H9 (cell line): ENCODE measurements at regions not wholly inside any gene's neighbourhood (a gene's known extent, or its start where the extent isn't known, plus 50 kb on each side); places are given as distances from the start of the nearest gene placed in this dataset.

Experiments
- DNase-seq: peaks from one replicate; pipeline ENCODE4 v3.0.0-alpha.2; 2017
- H2AFZ ChIP-seq: one replicate; pipeline ENCODE4 v1.6.1; 2013; ENCODE audit warnings: mild to moderate bottlenecking, low read length, control low read depth, moderate library complexity
- H2AK5ac ChIP-seq: 2 replicates; pipeline ENCODE4 v1.6.1; 2013; ENCODE audit warnings: low read length, control low read depth, mixed read lengths; ENCODE audit not compliant: insufficient read length
- H2BK120ac ChIP-seq: one replicate; pipeline ENCODE4 v1.6.1; 2013; ENCODE audit warnings: low read depth, mild to moderate bottlenecking, low read length, control low read depth, inconsistent platforms; ENCODE audit not compliant: poor library complexity, severe bottlenecking
- H2BK12ac ChIP-seq: 2 replicates; pipeline ENCODE4 v1.6.1; 2013; ENCODE audit warnings: low read length, control low read depth, mixed read lengths, low read depth; ENCODE audit not compliant: insufficient read length
- H2BK15ac ChIP-seq: 2 replicates; pipeline ENCODE4 v1.6.1; 2013; ENCODE audit warnings: low read depth, low read length, control low read depth
- H2BK20ac ChIP-seq: one replicate; pipeline ENCODE4 v1.6.1; 2013; ENCODE audit warnings: low read depth, mild to moderate bottlenecking, low read length, control low read depth, inconsistent platforms; ENCODE audit not compliant: poor library complexity, severe bottlenecking
- H2BK5ac ChIP-seq: 2 replicates; pipeline ENCODE4 v1.6.1; 2013; ENCODE audit warnings: low read length, control low read depth, mixed read lengths; ENCODE audit not compliant: insufficient read length
- H3K14ac ChIP-seq: 2 replicates; pipeline ENCODE4 v1.6.1; 2013; ENCODE audit warnings: low read length, control low read depth; ENCODE audit not compliant: insufficient read depth
- H3K18ac ChIP-seq: 2 replicates; pipeline ENCODE4 v1.6.1; 2013; ENCODE audit warnings: low read depth, mild to moderate bottlenecking, mixed read lengths, low read length, control low read depth; ENCODE audit not compliant: insufficient read length
- H3K23ac ChIP-seq: 2 replicates; pipeline ENCODE4 v1.6.1; 2013; ENCODE audit warnings: low read length, control low read depth, mixed read lengths, low read depth; ENCODE audit not compliant: insufficient read length
- H3K23me2 ChIP-seq: 2 replicates; pipeline ENCODE4 v1.6.1; 2013; ENCODE audit warnings: low read depth, mild to moderate bottlenecking, mixed read lengths, low read length, control low read depth; ENCODE audit not compliant: insufficient read length, poor library complexity, severe bottlenecking
- H3K27ac ChIP-seq: 2 replicates; pipeline ENCODE4 v1.5.1; 2013; ENCODE audit warnings: low read length, control low read depth, mixed read lengths, low read depth; ENCODE audit not compliant: insufficient read length
- H3K27me3 ChIP-seq: 2 replicates; pipeline ENCODE4 v1.6.1; 2013; ENCODE audit warnings: low read length, control low read depth, inconsistent platforms; ENCODE audit not compliant: insufficient read depth
- H3K4ac ChIP-seq: 2 replicates; pipeline ENCODE4 v1.6.1; 2013; ENCODE audit warnings: low read depth, mild to moderate bottlenecking, control low read depth, inconsistent platforms, low read length, moderate library complexity
- H3K4me1 ChIP-seq: 2 replicates; pipeline ENCODE4 v1.6.1; 2013; ENCODE audit warnings: low read length, control low read depth, inconsistent platforms; ENCODE audit not compliant: insufficient read depth
- H3K4me2 ChIP-seq: 2 replicates; pipeline ENCODE4 v1.6.1; 2013; ENCODE audit warnings: low read length, control low read depth, mixed read lengths; ENCODE audit not compliant: insufficient read length, insufficient read depth
- H3K56ac ChIP-seq: 2 replicates; pipeline ENCODE4 v1.6.1; 2013; ENCODE audit warnings: low read depth, mild to moderate bottlenecking, mixed read lengths, low read length, control low read depth; ENCODE audit not compliant: insufficient read length
- H3K79me1 ChIP-seq: 2 replicates; pipeline ENCODE4 v1.6.1; 2013; ENCODE audit warnings: low read depth, mild to moderate bottlenecking, moderate library complexity, low read length, control low read depth, inconsistent platforms; ENCODE audit not compliant: insufficient read depth, poor library complexity, severe bottlenecking
- H3K79me2 ChIP-seq: 2 replicates; pipeline ENCODE4 v1.6.1; 2013; ENCODE audit warnings: low read length, control low read depth, inconsistent platforms; ENCODE audit not compliant: insufficient read depth
- H3K9ac ChIP-seq: 2 replicates; pipeline ENCODE4 v1.6.1; 2013; ENCODE audit warnings: low read length, control low read depth, mixed read lengths; ENCODE audit not compliant: insufficient read length; ENCODE audit errors: extremely low read depth
- H3K9me3 ChIP-seq: one replicate; pipeline ENCODE4 v1.6.1; 2013; ENCODE audit warnings: low read depth, low read length, inconsistent platforms; ENCODE audit not compliant: control insufficient read depth
- H3T11ph ChIP-seq: one replicate; pipeline ENCODE4 v1.6.1; 2013; ENCODE audit warnings: mild to moderate bottlenecking, low read length, control low read depth, inconsistent platforms
- H4K20me1 ChIP-seq: one replicate; pipeline ENCODE4 v1.6.1; 2013; ENCODE audit not compliant: control insufficient read depth, insufficient read length, insufficient read depth
- H4K5ac ChIP-seq: 2 replicates; pipeline ENCODE4 v1.6.1; 2013; ENCODE audit warnings: low read depth, mild to moderate bottlenecking, mixed read lengths, low read length, control low read depth; ENCODE audit not compliant: insufficient read length
- H4K8ac ChIP-seq: replicated peaks from 2 replicates; pipeline ENCODE4 v1.6.1; 2013; ENCODE audit warnings: low read length, control low read depth, mixed read lengths, low read depth; ENCODE audit not compliant: insufficient read length
- H4K91ac ChIP-seq: 2 replicates; pipeline ENCODE4 v1.6.1; 2013; ENCODE audit warnings: low read depth, mild to moderate bottlenecking, moderate library complexity, mixed read lengths, low read length, control low read depth; ENCODE audit not compliant: insufficient read length
- H3K27ac Mint-ChIP-seq, 3 experiments: 2 replicates in 2 of 3; 3 replicates in 1 of 3; pipeline ENCODE4 v1.8.0; 2020 to 2021; ENCODE audit warnings: mixed read lengths in 3 of 3, mild to moderate bottlenecking in 1 of 3, moderate library complexity in 1 of 3
- H3K27me3 Mint-ChIP-seq: 2 replicates; pipeline ENCODE4 v1.8.0; 2021; ENCODE audit warnings: low read depth, mild to moderate bottlenecking, moderate library complexity, mixed read lengths
- H3K36me3 Mint-ChIP-seq, 3 experiments: 2 replicates in 2 of 3; 3 replicates in 1 of 3; pipeline ENCODE4 v1.8.0; 2020 to 2021; ENCODE audit warnings: low read depth in 3 of 3, mixed read lengths in 3 of 3; ENCODE audit not compliant: insufficient read depth in 1 of 3
- H3K4me1 Mint-ChIP-seq, 2 experiments: 2 replicates each; pipeline ENCODE4 v1.8.0; 2020; ENCODE audit warnings: mixed read lengths in 2 of 2
- H3K4me3 Mint-ChIP-seq, 2 experiments: 2 replicates in 1 of 2; 3 replicates in 1 of 2; pipeline ENCODE4 v1.8.0; 2020 to 2021; ENCODE audit warnings: mild to moderate bottlenecking in 2 of 2, mixed read lengths in 2 of 2, moderate library complexity in 1 of 2
- H3K9me3 Mint-ChIP-seq, 2 experiments: 2 replicates in 1 of 2; 3 replicates in 1 of 2; pipeline ENCODE4 v1.8.0; 2020; ENCODE audit warnings: mild to moderate bottlenecking in 2 of 2, mixed read lengths in 2 of 2, moderate library complexity in 1 of 2
- CTCF ChIP-seq: fragments of 200-600 bp; sonication (generic); conservative IDR thresholded peaks from 3 replicates; pipeline ENCODE4 v1.8.0; 2021; ENCODE audit warnings: antibody characterized with exemption, mild to moderate bottlenecking

GRCh38 chr9:79247021-79247420 is 324.7 kb upstream of the TLE4 start:
- H3K18ac ChIP-seq: no peak overlapping the region
- Mint-ChIP-seq H3K4me1 (peaks cover 36 to 39% of the 10 kb centered on the region in 2 experiments), H3K4me3 (no peak overlapping the region), H3K9me3 (peaks cover 0 to 3% of the 10 kb centered on the region in 2 experiments; a peak in 2 of 5 replicates), H3K27ac (no peak overlapping the region), H3K36me3 (no peaks in the 10 kb centered on the region), H3K27me3 (no peaks in the 10 kb centered on the region; the same call in 1 of the 2 replicates)
- H4K8ac ChIP-seq: no peak overlapping the region
- H3K23ac ChIP-seq: no peak overlapping the region
- H2AK5ac ChIP-seq: no peak overlapping the region
- no peak overlapping the region for H2BK12ac ChIP-seq
- H2BK120ac ChIP-seq: no peak overlapping the region
- H3K4ac ChIP-seq: no peak overlapping the region
- TF ChIP-seq CTCF: no peak
- no peaks in the 10 kb centered on the region for H3K27me3 ChIP-seq
- H3K56ac ChIP-seq: no peak overlapping the region
- no peak overlapping the region for H3T11ph ChIP-seq
- H3K9ac ChIP-seq: no peak overlapping the region
- H3K79me2 ChIP-seq: no peaks in the 10 kb centered on the region
- H4K91ac ChIP-seq: no peak overlapping the region
- H3K4me2 ChIP-seq: no peak overlapping the region
- H4K20me1 ChIP-seq: no peaks in the 10 kb centered on the region
- no peak overlapping the region for H2BK5ac ChIP-seq
- no peaks in the 10 kb centered on the region for H3K9me3 ChIP-seq
- no peak overlapping the region for H2BK20ac ChIP-seq
- H4K5ac ChIP-seq: no peak overlapping the region
- no peak for DNase-seq
- H2AFZ ChIP-seq: no peak overlapping the region
- no peak overlapping the region for H2BK15ac ChIP-seq
- no peak overlapping the region for H3K14ac ChIP-seq
- no peak overlapping the region for H3K27ac ChIP-seq
- H3K4me1 ChIP-seq: 0 out of 2 replicates have a peak, but pooled peaks cover 2% of the 10 kb centered on the region
- no peaks in the 10 kb centered on the region for H3K79me1 ChIP-seq
- H3K23me2 ChIP-seq: no peaks in the 10 kb centered on the region
